T-helper 1 cell (primary cell): ENCODE measurements at regions not wholly inside any gene's neighbourhood (a gene's known extent, or its start where the extent isn't known, plus 50 kb on each side); places are given as distances from the start of the nearest gene placed in this dataset.

Source experiments
- DNase-seq, 5 donors: peaks; one replicate each; pipeline ENCODE4 v3.0.0-alpha.2; 2012 to 2020

DNA sequence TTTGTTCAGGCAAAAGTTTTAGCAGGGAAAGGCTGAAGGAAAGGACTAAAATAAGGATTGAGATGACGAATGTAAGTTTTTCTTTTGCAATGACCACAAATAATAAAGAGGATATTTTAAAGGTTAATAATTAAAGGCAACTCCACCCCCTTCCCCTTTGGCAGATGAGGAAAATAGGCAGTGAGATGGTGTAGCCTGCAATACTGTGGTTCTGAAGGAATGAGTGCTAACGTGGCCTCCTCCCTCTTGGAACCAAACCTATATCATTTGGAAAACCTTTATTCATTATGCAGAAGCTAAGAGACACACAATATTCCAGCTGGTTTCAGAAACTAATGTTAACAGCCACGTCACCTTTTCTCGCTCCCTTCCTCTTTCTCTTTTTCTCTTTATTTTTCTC, 70.9 kb upstream of the COL1A2 start:
- no peak for DNase-seq

DNA sequence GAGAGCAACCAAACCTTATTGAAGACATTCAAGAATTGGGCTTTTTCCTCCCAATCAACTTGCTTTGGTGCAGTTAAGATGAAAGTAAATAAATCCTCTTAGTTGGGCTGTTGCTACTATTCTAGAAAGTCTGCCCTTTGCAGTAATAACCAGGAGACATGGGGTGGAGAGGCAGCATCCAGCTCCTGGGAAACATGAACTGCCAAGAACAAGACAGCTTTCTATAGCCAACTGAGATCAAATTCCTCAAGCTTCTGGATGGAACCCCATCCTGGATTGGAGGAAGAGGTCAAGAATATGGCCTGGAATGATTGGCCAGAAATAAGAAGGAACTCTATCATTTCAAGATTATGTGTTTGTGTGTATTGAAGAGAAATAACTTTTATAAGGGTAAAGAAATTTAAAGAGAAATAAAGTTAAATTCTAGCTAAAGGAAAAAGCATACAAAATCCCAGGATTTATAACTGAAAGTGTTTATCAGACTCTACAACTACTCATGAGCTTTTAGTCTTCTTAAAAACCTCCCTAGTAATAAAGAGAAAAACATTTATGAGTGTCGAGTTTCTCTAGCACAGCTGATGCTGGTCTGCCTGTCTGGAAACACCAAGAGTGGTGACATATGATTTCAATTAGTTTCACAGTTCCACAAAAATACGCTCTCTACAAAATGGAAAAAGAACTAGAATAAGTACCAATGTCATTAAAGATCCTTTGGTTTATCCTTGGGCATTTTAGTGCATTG, 70.1 kb upstream of the COL1A2 start:
- no peak for DNase-seq

DNA sequence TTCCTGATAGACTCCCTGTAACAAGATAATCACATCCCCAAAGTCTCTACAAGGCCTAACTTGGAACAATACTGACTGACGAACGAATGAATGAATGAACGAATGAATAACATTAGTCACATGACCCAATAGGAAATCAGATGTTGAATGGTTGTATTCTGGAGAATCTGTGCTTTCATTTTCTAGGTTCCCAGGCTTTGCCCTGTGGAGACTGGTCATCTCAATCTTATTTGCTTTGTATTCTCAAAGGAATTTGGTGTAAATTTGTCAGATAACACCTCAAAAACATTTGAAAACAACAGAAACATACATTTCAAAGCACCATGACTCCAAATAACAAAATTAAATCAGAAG, 69.6 kb upstream of the COL1A2 start:
- no peak for DNase-seq

DNA sequence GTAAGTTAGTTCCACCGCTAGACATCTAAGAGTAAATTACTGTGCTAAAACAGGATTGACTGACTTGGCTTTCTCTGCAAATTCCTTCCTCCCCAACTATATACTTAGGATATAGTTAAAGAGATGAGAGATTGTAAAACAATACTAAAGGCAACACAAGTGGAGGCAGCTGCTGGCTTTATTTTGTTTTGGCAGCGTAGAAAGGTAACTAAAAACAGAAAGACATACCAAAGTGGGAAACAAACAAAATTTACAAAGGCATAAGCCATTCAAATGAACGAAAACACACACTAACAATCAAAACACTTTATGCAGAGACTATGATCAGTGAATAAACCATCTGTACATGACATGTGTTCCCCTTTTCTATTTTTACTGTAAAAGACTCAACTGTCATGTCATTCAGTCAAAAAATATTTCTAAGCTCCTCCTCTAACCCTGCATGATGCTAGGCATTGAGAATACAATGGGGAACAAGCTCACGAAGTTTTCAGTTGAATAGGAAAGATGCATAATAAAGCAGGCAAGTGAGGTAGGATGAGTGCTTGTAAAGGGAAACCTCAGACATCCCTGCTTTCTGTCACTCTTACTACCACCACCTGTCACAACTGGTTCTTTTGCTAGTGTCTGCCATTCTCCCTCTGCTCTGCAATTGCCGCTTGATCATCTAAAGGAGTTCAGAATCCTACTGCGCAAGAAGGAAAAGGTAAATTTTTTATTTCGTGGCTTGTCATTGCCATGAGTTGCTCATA, 64.2 kb upstream of the COL1A2 start:
- no peak for DNase-seq

DNA sequence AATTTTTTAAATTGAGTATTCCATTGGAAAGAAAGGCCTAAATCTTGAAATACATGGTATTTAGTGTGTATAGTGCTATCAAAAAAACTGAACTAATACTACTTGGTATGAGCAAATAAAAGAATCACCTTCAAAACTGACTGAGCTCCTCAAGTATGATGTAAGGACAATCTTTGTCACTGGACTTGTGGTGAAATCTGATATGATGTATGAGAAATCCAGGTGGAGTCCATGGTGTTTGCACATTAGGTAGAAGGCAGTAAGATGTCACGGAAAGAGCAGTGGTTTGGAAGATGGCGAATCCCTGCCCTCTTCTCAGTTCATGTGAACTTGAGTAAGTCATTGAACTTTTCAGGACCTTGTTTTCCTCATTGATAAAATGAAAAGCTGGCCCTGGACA, 62.1 kb upstream of the COL1A2 start:
- no peak for DNase-seq

DNA sequence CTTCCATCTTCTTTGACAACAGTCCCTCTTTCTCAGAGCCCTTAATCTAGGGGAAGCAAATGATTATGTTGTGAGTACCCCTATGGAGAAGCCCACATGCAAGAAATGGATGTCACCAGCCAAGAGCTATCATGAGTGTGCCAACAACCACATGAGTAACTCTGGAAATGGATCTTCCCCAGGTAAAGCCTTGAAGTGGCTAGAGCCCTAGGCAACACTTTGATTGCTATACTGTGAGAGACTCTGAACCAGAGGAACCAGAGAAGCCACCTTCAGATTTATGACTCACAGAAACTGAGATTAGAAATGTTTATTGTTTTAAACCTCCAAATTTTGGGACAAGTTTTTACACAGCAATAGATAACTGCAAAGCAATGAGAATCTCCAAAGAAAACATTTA, 60.9 kb upstream of the COL1A2 start:
- DNase-seq = no peak

DNA sequence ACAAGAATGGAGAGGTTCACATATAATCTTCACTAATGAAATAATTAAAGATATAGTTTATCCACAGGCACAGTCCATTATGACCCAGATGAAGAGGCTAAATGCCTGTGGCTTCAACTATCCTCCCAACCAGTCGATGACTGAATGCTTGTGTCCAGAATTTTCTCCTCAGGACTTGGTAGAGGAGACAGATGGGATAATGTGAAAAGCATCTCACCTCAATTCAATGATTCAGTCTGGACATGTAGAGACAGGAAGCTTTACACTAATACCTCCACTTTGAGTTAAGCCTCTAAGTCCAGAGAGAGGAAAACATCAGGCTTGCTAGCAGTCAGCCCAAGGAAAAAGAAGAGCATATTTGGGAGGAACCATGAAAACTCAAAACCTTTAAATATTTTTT, 59.1 kb upstream of the COL1A2 start:
- no peak for DNase-seq

DNA sequence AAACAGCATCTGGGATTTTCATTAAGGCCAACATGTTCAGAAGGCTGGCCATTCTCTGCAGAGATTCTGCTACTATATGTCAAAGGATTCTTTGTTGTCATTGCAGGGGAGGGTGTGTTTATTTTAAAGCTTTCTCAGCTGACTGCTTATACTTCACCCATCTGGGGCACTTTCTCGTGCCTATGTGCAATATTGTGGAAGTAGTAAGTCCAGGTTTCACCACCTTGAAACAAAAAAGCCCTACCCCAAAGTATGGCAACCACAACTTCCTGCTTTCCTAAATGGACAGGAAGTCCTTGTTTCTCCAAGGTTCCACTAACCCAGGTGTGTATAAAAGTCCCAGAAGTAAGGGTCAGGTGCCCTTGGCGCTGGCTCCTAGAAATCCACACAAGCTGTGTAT, 58.7 kb upstream of the COL1A2 start:
- no peak for DNase-seq

DNA sequence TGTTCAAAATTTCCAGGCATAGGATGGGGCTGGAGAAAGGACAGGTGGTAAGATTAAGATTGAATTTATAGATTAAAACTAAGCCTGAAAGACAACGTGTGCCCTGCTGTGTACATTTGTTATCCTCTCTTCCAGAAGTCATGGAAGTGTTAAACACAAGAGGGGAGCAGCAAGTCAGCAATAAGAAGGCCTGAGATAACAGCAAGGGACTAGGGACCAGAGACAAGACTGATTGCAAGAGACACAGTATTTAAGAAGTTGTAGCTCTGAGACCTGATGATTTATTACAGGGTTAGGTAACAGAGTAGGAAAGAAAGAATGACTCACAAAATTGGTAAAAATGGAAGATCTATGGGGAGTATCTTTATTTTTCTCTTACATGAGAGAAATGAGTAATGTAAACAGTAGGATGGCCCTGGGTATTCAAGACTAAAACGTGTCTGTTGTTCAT, 55.7 kb upstream of the COL1A2 start:
- DNase-seq = no peak

DNA sequence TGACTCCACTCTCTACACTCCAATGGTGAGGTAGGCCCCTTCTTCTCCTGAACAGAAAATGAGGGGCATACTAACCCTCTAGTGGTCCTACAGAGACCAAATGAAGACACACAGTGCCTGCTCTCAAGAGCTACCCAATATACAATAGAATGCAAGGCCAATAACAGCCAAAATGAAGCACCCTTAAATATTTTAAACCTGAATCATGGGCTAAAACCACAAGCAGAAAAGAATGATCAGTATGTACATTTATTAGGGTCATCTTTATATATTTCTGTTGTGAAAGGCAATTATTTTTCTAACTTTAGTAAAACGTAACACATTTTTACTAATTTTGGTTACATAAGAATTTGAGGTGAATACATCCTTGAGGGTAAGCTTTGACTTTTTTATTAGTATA, 49.9 kb upstream of the COL1A2 start:
- DNase-seq = no peak
